HUES48 (cell line): ENCODE measurements at regions not wholly inside any gene's neighbourhood (a gene's known extent, or its start where the extent isn't known, plus 50 kb on each side); places are given as distances from the start of the nearest gene placed in this dataset.

Experiments used
- H3K27ac ChIP-seq: one replicate; pipeline ENCODE4 v1.7.0; 2013; ENCODE audit warnings: low read depth, low read length, inconsistent platforms
- H3K27me3 ChIP-seq: 2 replicates; pipeline ENCODE4 v1.6.1; 2013; ENCODE audit warnings: mild to moderate bottlenecking, low read length; ENCODE audit not compliant: control insufficient read depth, insufficient read depth
- H3K36me3 ChIP-seq: 2 replicates; pipeline ENCODE4 v1.6.1; 2013; ENCODE audit warnings: low read length; ENCODE audit not compliant: control insufficient read depth, insufficient read depth
- H3K4me1 ChIP-seq: 2 replicates; pipeline ENCODE4 v1.6.1; 2013; ENCODE audit warnings: mild to moderate bottlenecking, low read length; ENCODE audit not compliant: control insufficient read depth, insufficient read depth
- H3K4me3 ChIP-seq: 2 replicates; pipeline ENCODE4 v1.5.1; 2013; ENCODE audit warnings: mild to moderate bottlenecking, low read depth, low read length
- H3K9ac ChIP-seq: 2 replicates; pipeline ENCODE4 v1.6.1; 2013; ENCODE audit warnings: mild to moderate bottlenecking, low read depth, low read length, moderate library complexity
- H3K9me3 ChIP-seq: 2 replicates; pipeline ENCODE4 v1.6.1; 2013; ENCODE audit warnings: low read length; ENCODE audit not compliant: control insufficient read depth, insufficient read depth

GRCh38 chr14:71414631-71415403 lies 507.6 kb downstream of the PCNX1 start:
- Histone ChIP-seq H3K27ac (no peak overlapping the region), H3K4me3 (no peak overlapping the region), H3K9me3 (no peaks in the 10 kb centered on the region)

GRCh38 chr14:71415404-71415690 lies 508.1 kb downstream of the PCNX1 start:
- Histone ChIP-seq H3K4me3 (no peak overlapping the region), H3K27me3 (no peaks in the 10 kb centered on the region), H3K27ac (no peak overlapping the region), H3K9ac (no peak overlapping the region), H3K36me3 (no peaks in the 10 kb centered on the region), H3K9me3 (no peaks in the 10 kb centered on the region), H3K4me1 (peaks cover 6% of the 10 kb centered on the region; the same call in 1 of the 2 replicates)

More at GRCh38 chr14:71414631-71415403, 507.6 kb downstream of the PCNX1 start:
- Histone ChIP-seq H3K36me3 (no peaks in the 10 kb centered on the region), H3K27me3 (no peaks in the 10 kb centered on the region), H3K4me1 (peaks cover 6% of the 10 kb centered on the region; the same call in 1 of the 2 replicates), H3K9ac (no peak overlapping the region)

- Histone ChIP-seq H3K9ac (no peak overlapping the region), H3K27me3 (no peaks in the 10 kb centered on the region), H3K4me1 (no peaks in the 10 kb centered on the region), H3K9me3 (no peaks in the 10 kb centered on the region), H3K27ac (no peak overlapping the region), H3K4me3 (no peak overlapping the region), H3K36me3 (no peaks in the 10 kb centered on the region)
Observed at GRCh38 chr14:71416392-71416791, 509.1 kb downstream of the PCNX1 start.

DNA sequence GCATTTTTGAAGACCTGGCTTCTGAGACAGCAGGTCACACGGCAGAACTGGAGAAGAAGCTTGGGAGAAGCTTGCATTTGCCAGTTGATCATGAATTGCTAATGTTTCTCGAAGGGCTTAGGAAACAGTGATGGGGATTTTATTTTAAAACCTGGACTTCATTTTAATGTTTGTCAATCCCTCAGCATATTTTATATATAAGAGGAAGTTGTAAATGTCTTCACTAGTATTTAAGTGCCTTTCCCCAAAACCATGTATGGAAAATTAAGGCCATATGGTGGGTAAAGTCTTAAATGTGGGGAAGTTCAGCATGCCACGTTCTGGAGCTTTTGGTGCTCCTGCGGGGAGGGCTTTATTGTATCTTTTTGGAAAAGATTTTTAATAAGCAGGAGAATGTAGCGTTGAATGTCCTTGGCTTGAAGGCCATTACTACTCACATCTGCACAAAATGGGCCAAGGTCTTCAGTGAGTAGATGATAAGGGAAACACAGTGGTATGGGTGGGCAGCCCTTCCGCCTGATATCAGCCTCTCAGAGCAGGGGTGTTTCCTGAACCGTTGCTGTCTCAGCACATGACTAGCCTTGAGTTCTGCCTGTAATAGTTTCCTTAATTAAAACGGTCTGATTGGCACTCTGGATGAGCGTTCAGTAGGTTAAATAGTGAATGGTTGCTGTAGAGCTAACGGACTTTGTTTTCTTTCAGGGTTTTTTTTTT lies 511.4 kb downstream of the PCNX1 start:
- H3K4me3 ChIP-seq = no peak overlapping the region

DNA sequence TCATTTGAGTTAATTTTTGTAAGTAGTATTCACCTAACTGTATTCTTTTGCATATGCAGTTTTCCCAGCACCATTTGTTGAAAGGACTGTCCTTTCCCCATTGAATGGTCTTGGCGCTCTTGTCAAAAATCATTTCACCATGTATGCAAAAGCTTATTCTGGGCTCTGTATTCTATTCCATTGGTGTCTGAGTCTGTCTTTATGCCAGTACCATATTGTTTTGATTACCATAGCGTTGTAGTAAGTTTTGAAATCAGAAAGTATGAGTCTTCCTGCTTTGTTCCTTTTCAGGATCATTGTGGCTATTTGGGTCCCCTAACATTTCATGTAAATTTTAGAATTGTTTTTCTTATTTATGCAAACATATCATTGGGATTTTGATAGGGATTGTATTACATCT lies 508.7 kb upstream of the RGS6 start:
- H3K9me3 ChIP-seq = peaks cover 12% of the 10 kb centered on the region; the same call in 1 of the 2 replicates
- no peaks in the 10 kb centered on the region for H3K36me3 ChIP-seq
- H3K4me1 ChIP-seq = peaks cover 3% of the 10 kb centered on the region; the same call in 1 of the 2 replicates
- no peaks in the 10 kb centered on the region for H3K27me3 ChIP-seq
- H3K27ac ChIP-seq = no peak overlapping the region
- no peak overlapping the region for H3K9ac ChIP-seq
- H3K4me3 ChIP-seq = no peak overlapping the region

More for the DNA sequence above, 511.4 kb downstream of the PCNX1 start:
- no peaks in the 10 kb centered on the region for H3K4me1 ChIP-seq
- no peaks in the 10 kb centered on the region for H3K36me3 ChIP-seq
- no peak overlapping the region for H3K9ac ChIP-seq
- H3K27ac ChIP-seq = no peak overlapping the region
- no peaks in the 10 kb centered on the region for H3K27me3 ChIP-seq
- no peaks in the 10 kb centered on the region for H3K9me3 ChIP-seq

DNA sequence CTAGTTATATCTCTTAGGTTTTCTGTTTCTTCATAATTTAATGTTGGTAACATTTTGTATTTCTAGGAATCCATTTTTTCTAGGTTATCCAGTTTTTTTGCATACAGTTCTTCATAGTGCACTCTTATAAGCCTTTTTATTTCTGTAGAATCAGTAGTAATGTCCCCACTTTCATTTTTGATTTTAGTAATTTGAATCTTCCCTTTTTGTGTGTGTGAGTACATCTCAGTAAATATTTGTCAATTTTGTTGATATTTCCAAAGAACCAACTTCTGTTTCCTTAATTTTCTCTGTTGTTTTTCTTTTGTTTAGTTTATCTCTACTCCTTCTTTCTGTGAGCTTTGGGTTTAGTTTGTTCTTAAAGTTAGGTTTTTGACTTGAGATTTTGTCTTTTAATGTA lies 507.3 kb upstream of the RGS6 start:
- Histone ChIP-seq H3K4me3 (no peak overlapping the region), H3K4me1 (peaks cover 16% of the 10 kb centered on the region), H3K9ac (no peak overlapping the region), H3K36me3 (no peaks in the 10 kb centered on the region), H3K27me3 (no peaks in the 10 kb centered on the region), H3K27ac (no peak overlapping the region), H3K9me3 (peaks cover 12% of the 10 kb centered on the region; the same call in 1 of the 2 replicates)

GRCh38 chr14:71426001-71426400 lies 506.2 kb upstream of the RGS6 start:
- Histone ChIP-seq H3K4me1 (peaks cover 25% of the 10 kb centered on the region), H3K27ac (no peak overlapping the region), H3K9me3 (peaks cover 12% of the 10 kb centered on the region; the same call in 1 of the 2 replicates), H3K36me3 (no peaks in the 10 kb centered on the region), H3K9ac (no peak overlapping the region), H3K4me3 (no peak overlapping the region), H3K27me3 (no peaks in the 10 kb centered on the region)

- H3K36me3 ChIP-seq = no peaks in the 10 kb centered on the region
- no peak overlapping the region for H3K27ac ChIP-seq
- peaks cover 46% of the 10 kb centered on the region for H3K4me1 ChIP-seq
- H3K9ac ChIP-seq = no peak overlapping the region
- H3K4me3 ChIP-seq = no peak overlapping the region
- H3K27me3 ChIP-seq = no peaks in the 10 kb centered on the region
- peaks cover 12% of the 10 kb centered on the region; the same call in 1 of the 2 replicates for H3K9me3 ChIP-seq
Observed at GRCh38 chr14:71429902-71430301, 502.3 kb upstream of the RGS6 start.

- Histone ChIP-seq H3K4me1 (peaks cover 46% of the 10 kb centered on the region), H3K36me3 (no peaks in the 10 kb centered on the region), H3K9me3 (peaks cover 9% of the 10 kb centered on the region; the same call in 1 of the 2 replicates), H3K27ac (peak overlapping the region; percentile 62), H3K27me3 (no peaks in the 10 kb centered on the region), H3K4me3 (no peak overlapping the region), H3K9ac (no peak overlapping the region)
Observed at GRCh38 chr14:71430321-71430677, 501.9 kb upstream of the RGS6 start.

- Histone ChIP-seq H3K4me3 (no peak overlapping the region; the same call in 1 of the 2 replicates), H3K27me3 (no peaks in the 10 kb centered on the region), H3K9ac (no peak overlapping the region), H3K9me3 (peaks cover 4% of the 10 kb centered on the region; the same call in 1 of the 2 replicates), H3K4me1 (peaks cover 46% of the 10 kb centered on the region), H3K27ac (peak overlapping the region; percentile 62), H3K36me3 (no peaks in the 10 kb centered on the region)
Observed at GRCh38 chr14:71430678-71431376, 501.4 kb upstream of the RGS6 start.
